22Rv1 (cell line): ENCODE measurements at regions not wholly inside any gene's neighbourhood (a gene's known extent, or its start where the extent isn't known, plus 50 kb on each side); places are given as distances from the start of the nearest gene placed in this dataset.

Experiments
- CTCF ChIP-seq: fragments of 450-650 bp; IDR thresholded peaks from 2 replicates; pipeline ENCODE4 v1.5.1; 2017; ENCODE audit warnings: mild to moderate bottlenecking
- ZFX ChIP-seq: fragments of 450-650 bp; IDR thresholded peaks from 2 replicates; pipeline ENCODE4 v1.6.1; 2017; ENCODE audit warnings: antibody characterized with exemption, borderline replicate concordance

GRCh38 chr3:28087591-28087990 is 153.8 kb upstream of the CMC1 start:
- TF ChIP-seq CTCF (no peak), ZFX (no peak)
